CD4-positive, alpha-beta memory T cell (primary cell): ENCODE measurements at regions not wholly inside any gene's neighbourhood (a gene's known extent, or its start where the extent isn't known, plus 50 kb on each side); places are given as distances from the start of the nearest gene placed in this dataset.

Experiments used
- CTCF ChIA-PET: fragments of 350-600 bp; sonication (Branson Sonifier 250); formaldehyde crosslinking; loops from one replicate; lab custom pipeline; 2021; ENCODE audit warnings: inconsistent platforms; ENCODE audit not compliant: partially characterized antibody; lab: Charles Lee
- POLR2A ChIA-PET: fragments of 350-600 bp; sonication (Branson Sonifier 250); formaldehyde crosslinking; loops from one replicate; lab custom pipeline; 2021; ENCODE audit not compliant: partially characterized antibody; lab: Charles Lee
- DNase-seq, 5 donors: peaks; one replicate each; pipeline versions ENCODE4 v3.0.0 to v3.0.0-alpha.2; 2020 to 2022; ENCODE audit warnings: mixed read lengths in 1 of 5
- H3K27ac ChIP-seq: one replicate; pipeline ENCODE4 v1.7.0; 2013; ENCODE audit warnings: low read depth, low read length
- H3K27me3 ChIP-seq: 2 replicates; pipeline ENCODE4 v1.7.0; 2013; ENCODE audit warnings: mild to moderate bottlenecking, low read length, moderate library complexity; ENCODE audit not compliant: insufficient read depth
- H3K36me3 ChIP-seq: 2 replicates; pipeline ENCODE4 v1.7.0; 2013; ENCODE audit warnings: mild to moderate bottlenecking, low read length, moderate library complexity; ENCODE audit not compliant: insufficient read depth
- H3K4me1 ChIP-seq: 2 replicates; pipeline ENCODE4 v1.7.0; 2013; ENCODE audit warnings: mild to moderate bottlenecking, low read length, moderate library complexity; ENCODE audit not compliant: insufficient read depth
- H3K4me3 ChIP-seq, 2 donors: one replicate each; pipeline ENCODE4 v1.7.0; 2013; ENCODE audit warnings: low read length in 2 of 2, mild to moderate bottlenecking in 1 of 2
- H3K9me3 ChIP-seq, 2 donors: one replicate each; pipeline ENCODE4 v1.7.0; 2013; ENCODE audit warnings: low read length in 2 of 2, control low read depth in 1 of 2; ENCODE audit not compliant: control insufficient read depth in 1 of 2
- H3K27ac Mint-ChIP-seq, 7 donors: one replicate each; pipeline ENCODE4 v1.8.0; 2020 to 2021; ENCODE audit warnings: mixed read lengths in 7 of 7, mild to moderate bottlenecking in 6 of 7, inconsistent platforms in 3 of 7, moderate library complexity in 3 of 7
- H3K27me3 Mint-ChIP-seq, 2 donors: one replicate each; pipeline ENCODE4 v1.8.0; 2020 to 2021; ENCODE audit warnings: mixed read lengths in 2 of 2
- H3K36me3 Mint-ChIP-seq, 2 donors: one replicate each; pipeline ENCODE4 v1.8.0; 2020 to 2021; ENCODE audit warnings: mixed read lengths in 2 of 2, inconsistent platforms in 1 of 2, mild to moderate bottlenecking in 1 of 2
- H3K4me1 Mint-ChIP-seq, 4 donors: one replicate each; pipeline ENCODE4 v1.8.0; 2020 to 2021; ENCODE audit warnings: mixed read lengths in 4 of 4, mild to moderate bottlenecking in 1 of 4
- H3K4me3 Mint-ChIP-seq, 8 donors: one replicate each; pipeline ENCODE4 v1.8.0; 2020 to 2021; ENCODE audit warnings: mixed read lengths in 8 of 8, mild to moderate bottlenecking in 7 of 8, moderate library complexity in 6 of 8, inconsistent platforms in 3 of 8
- H3K9me3 Mint-ChIP-seq, 8 donors: one replicate each; pipeline ENCODE4 v1.8.0; 2020 to 2021; ENCODE audit warnings: mixed read lengths in 8 of 8, mild to moderate bottlenecking in 5 of 8, inconsistent platforms in 3 of 8, moderate library complexity in 1 of 8
- intact Hi-C: fragments of 100-400 bp; cut with micrococcal nuclease; formaldehyde crosslinking; loops from one replicate; pipeline ENCODE4 v1.15.1; 2023

DNA sequence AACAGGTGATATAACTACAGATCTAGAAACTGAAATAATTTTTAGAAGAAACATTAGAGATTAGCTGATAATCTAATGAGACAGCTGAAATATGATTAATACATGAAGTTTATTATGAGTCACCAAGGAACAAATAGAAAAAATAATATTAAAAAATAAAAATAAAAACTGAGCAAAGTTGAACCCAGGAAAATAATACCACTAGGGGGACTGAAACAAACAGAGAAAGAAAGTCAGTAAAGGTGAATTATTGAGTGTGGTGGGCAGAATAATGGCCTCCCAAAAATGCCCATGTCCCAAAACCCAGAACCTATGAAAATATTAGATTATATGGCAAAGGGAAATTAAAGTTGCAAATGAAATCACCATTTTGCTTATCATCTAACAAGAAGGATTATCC lies 820.7 kb upstream of the INTU start:
- ChIA-PET CTCF (no interaction called here), POLR2A (no interaction called here)
- intact Hi-C loops, result no loop called here

DNA sequence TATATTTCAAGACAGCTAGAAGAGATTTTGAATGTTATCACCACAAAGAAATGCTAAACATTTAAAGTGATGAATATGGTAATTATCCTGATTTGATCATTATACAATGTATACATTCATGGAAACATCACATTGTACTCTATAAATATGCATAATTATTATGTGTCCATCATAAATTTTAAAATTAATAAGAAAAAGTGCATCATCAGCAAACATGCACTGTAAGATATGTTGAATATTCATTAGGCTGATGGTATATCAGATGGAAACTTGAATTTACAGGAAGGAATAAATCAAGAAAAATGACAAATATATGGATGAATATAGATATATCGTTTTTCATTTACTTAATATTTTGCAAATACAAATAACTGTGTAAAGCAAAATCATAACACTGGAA lies 812.1 kb upstream of the INTU start:
- Mint-ChIP-seq H3K27ac (no peak overlapping the region), H3K4me1 (no peaks in the 10 kb centered on the region), H3K9me3 (peaks cover 0 to 18% (median 7%) of the 10 kb centered on the region in 8 donors), H3K4me3 (no peak overlapping the region), H3K36me3 (no peaks in the 10 kb centered on the region), H3K27me3 (no peaks in the 10 kb centered on the region)
- intact Hi-C loops, result no loop called here
- Histone ChIP-seq H3K27me3 (no peaks in the 10 kb centered on the region), H3K9me3 (no peaks in the 10 kb centered on the region), H3K27ac (no peak overlapping the region), H3K36me3 (no peaks in the 10 kb centered on the region), H3K4me1 (no peaks in the 10 kb centered on the region), H3K4me3 (no peak overlapping the region)
- ChIA-PET CTCF (no interaction called here), POLR2A (no interaction called here)
- DNase-seq, result no peak

More for the DNA sequence above, 820.7 kb upstream of the INTU start:
- Histone ChIP-seq H3K4me3 (no peak overlapping the region), H3K36me3 (no peaks in the 10 kb centered on the region), H3K9me3 (no peaks in the 10 kb centered on the region), H3K4me1 (no peaks in the 10 kb centered on the region), H3K27ac (no peak overlapping the region), H3K27me3 (no peaks in the 10 kb centered on the region)
- H3K36me3 Mint-ChIP-seq, result no peaks in the 10 kb centered on the region
- no peak overlapping the region for H3K27ac Mint-ChIP-seq
- no peaks in the 10 kb centered on the region for H3K4me1 Mint-ChIP-seq
- H3K9me3 Mint-ChIP-seq, result peaks cover 0 to 17% (median 13%) of the 10 kb centered on the region in 8 donors
- H3K4me3 Mint-ChIP-seq, result no peak overlapping the region
- DNase-seq, result no peak
- H3K27me3 Mint-ChIP-seq, result no peaks in the 10 kb centered on the region

DNA sequence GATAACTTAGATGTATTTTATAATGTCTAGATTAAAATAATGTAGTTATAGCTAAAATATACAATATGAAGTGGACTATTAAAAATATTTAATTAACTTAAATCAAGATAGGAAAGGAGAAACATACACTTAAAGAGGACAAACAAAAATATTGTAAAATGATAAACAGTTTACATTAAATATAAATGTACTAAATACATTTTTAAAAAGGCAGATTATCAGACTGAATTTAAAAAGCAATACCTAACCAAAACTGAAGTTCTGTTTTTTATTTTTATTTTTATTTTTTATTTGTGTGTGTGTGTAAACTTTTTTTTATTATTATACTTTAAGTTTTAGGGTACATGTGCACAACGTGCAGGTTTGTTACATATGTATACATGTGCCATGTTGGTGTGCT lies 811.6 kb upstream of the INTU start:
- H3K27me3 Mint-ChIP-seq, result no peaks in the 10 kb centered on the region
- Histone ChIP-seq H3K27me3 (no peaks in the 10 kb centered on the region), H3K4me3 (no peak overlapping the region), H3K27ac (no peak overlapping the region), H3K9me3 (no peaks in the 10 kb centered on the region), H3K36me3 (no peaks in the 10 kb centered on the region), H3K4me1 (no peaks in the 10 kb centered on the region)
- no peak overlapping the region for H3K27ac Mint-ChIP-seq
- peaks cover 0 to 18% (median 6%) of the 10 kb centered on the region in 8 donors for H3K9me3 Mint-ChIP-seq
- POLR2A ChIA-PET, result no interaction called here
- no peak for DNase-seq
- no peaks in the 10 kb centered on the region for H3K36me3 Mint-ChIP-seq
- CTCF ChIA-PET, result no interaction called here
- intact Hi-C loops, result no loop called here
- H3K4me1 Mint-ChIP-seq, result no peaks in the 10 kb centered on the region
- H3K4me3 Mint-ChIP-seq, result no peak overlapping the region

DNA sequence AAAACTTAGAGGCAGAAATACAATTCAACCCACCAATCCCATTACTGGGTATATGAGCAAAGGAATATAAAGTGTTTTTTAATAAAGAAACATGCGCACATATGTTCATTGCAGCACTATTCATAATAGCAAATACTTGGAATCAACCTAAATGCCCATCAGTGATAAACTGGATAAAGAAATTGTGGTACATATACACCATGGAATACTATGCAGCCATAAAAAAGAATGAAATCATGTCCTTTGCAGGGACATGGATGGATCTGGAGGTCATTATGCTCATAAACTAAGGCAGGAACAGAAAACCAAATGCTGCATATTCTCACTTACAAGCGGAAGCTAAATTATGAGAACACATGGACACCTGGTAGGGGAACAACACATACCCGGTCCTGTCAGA lies 807.7 kb upstream of the INTU start:
- no peaks in the 10 kb centered on the region for H3K36me3 Mint-ChIP-seq
- peaks cover 0 to 26% (median 6%) of the 10 kb centered on the region in 8 donors for H3K9me3 Mint-ChIP-seq
- H3K36me3 ChIP-seq, result no peaks in the 10 kb centered on the region
- H3K4me1 ChIP-seq, result no peaks in the 10 kb centered on the region
- H3K27ac ChIP-seq, result no peak overlapping the region
- no peaks in the 10 kb centered on the region for H3K27me3 ChIP-seq
- H3K4me3 Mint-ChIP-seq, result no peak overlapping the region
- ChIA-PET CTCF (no interaction called here), POLR2A (no interaction called here)
- H3K27me3 Mint-ChIP-seq, result no peaks in the 10 kb centered on the region
- no peak overlapping the region for H3K27ac Mint-ChIP-seq
- intact Hi-C loops, result no loop called here
- peaks cover 0 to 1% of the 10 kb centered on the region in 2 donors for H3K9me3 ChIP-seq
- no peaks in the 10 kb centered on the region for H3K4me1 Mint-ChIP-seq
- no peak overlapping the region for H3K4me3 ChIP-seq
- DNase-seq, result no peak

DNA sequence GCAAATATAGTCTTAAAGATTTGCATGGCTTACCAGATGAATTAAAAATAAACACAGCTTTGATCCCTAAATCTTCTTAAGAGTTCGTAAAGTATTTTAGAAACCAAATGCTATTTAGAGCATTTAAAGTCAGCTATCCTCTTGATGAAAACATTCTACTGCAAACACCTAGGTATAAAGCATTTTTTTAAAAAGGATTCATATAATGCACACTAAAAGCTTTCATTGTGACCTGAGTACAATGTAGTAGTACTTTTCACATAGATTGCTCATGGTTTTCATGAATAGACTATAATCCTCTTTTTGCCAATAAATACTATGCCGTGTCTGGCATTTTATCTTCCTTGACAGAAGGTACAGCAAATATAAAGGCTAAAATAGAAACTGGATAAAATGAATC lies 805.1 kb upstream of the INTU start:
- no peak overlapping the region for H3K27ac Mint-ChIP-seq
- Histone ChIP-seq H3K27ac (no peak overlapping the region), H3K4me3 (no peak overlapping the region), H3K27me3 (no peaks in the 10 kb centered on the region), H3K4me1 (no peaks in the 10 kb centered on the region), H3K9me3 (peaks cover 0 to 4% of the 10 kb centered on the region in 2 donors), H3K36me3 (no peaks in the 10 kb centered on the region)
- H3K4me3 Mint-ChIP-seq, result no peak overlapping the region
- CTCF ChIA-PET, result no interaction called here
- no peaks in the 10 kb centered on the region for H3K27me3 Mint-ChIP-seq
- peaks cover under 1 to 42% (median 20%) of the 10 kb centered on the region in 8 donors for H3K9me3 Mint-ChIP-seq
- no peak for DNase-seq
- H3K4me1 Mint-ChIP-seq, result no peaks in the 10 kb centered on the region
- no peaks in the 10 kb centered on the region for H3K36me3 Mint-ChIP-seq
- intact Hi-C loops, result no loop called here
- POLR2A ChIA-PET, result no interaction called here

DNA sequence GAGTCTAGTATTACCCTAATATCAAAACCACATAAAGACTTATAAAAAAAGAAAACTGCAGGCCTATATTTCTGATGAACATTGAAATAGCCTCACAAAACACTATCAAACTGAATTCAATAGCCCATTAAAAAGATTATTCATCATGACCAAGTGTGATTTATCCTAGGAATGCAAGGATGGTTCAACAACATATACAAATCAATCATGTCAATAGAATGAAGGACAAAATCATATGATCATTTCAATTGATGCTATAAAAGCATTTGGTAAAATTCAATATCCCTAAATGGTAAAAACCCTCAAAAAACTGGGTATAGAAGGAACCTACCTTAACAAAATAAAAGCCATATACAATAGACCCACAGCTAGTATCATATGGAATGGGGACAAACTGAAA lies 797.9 kb upstream of the INTU start:
- Histone ChIP-seq H3K27ac (no peak overlapping the region), H3K9me3 (peaks cover 0 to 4% of the 10 kb centered on the region in 2 donors), H3K27me3 (no peaks in the 10 kb centered on the region), H3K4me3 (no peak overlapping the region), H3K4me1 (no peaks in the 10 kb centered on the region), H3K36me3 (no peaks in the 10 kb centered on the region)
- Mint-ChIP-seq H3K36me3 (no peaks in the 10 kb centered on the region), H3K9me3 (peaks cover 5 to 49% (median 31%) of the 10 kb centered on the region in 8 donors), H3K4me3 (no peak overlapping the region), H3K4me1 (no peaks in the 10 kb centered on the region), H3K27me3 (no peaks in the 10 kb centered on the region), H3K27ac (no peak overlapping the region)
- POLR2A ChIA-PET, result no interaction called here
- no peak for DNase-seq
- CTCF ChIA-PET, result no interaction called here
- intact Hi-C loops, result no loop called here

DNA sequence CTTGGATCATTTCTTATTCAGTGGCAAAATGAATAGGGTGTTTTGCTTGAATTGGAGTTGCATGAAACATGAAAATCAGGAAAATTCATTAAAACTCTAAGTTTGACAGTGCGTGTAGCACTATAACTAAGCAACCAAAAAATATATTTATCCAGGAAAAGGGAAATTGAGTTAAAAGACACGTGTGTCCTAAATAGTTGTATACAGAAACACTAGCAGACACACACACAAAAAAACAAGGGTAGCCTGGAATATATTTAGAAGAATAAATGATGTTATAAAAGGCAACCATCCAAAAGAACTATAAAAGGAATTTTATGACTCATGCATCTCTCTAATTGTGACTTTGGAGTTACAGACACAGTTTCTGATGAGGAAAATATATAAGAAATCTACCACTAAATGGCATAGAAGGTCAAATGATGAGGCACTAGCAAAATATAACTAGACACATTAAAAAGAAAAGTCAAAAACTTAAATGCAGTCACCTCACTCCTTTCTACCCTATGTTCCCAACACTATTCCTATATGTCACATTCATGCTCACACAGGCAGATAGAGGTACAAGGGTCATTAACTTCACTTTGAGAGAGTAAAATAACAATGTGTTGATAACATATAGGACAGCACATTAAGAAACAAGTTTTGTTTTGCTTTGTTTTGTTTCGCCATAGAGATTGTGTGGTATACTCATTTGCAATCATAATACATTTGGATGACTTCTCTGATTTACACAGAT lies 793.6 kb upstream of the INTU start:
- H3K4me3 ChIP-seq, result no peak overlapping the region
- peaks cover 3 to 17% (median 9%) of the 10 kb centered on the region in 8 donors for H3K9me3 Mint-ChIP-seq
- ChIA-PET POLR2A (no interaction called here), CTCF (no interaction called here)
- H3K27ac Mint-ChIP-seq, result no peak overlapping the region
- H3K27me3 Mint-ChIP-seq, result no peaks in the 10 kb centered on the region
- no peak for DNase-seq
- no peaks in the 10 kb centered on the region for H3K27me3 ChIP-seq
- no peaks in the 10 kb centered on the region for H3K4me1 ChIP-seq
- no peaks in the 10 kb centered on the region for H3K9me3 ChIP-seq
- no peak overlapping the region for H3K4me3 Mint-ChIP-seq
- intact Hi-C loops, result no loop called here
- H3K27ac ChIP-seq, result no peak overlapping the region
- no peaks in the 10 kb centered on the region for H3K36me3 ChIP-seq
- H3K4me1 Mint-ChIP-seq, result no peaks in the 10 kb centered on the region
- no peaks in the 10 kb centered on the region for H3K36me3 Mint-ChIP-seq
